HepG2 (cell line): ENCODE measurements at regions not wholly inside any gene's neighbourhood (a gene's known extent, or its start where the extent isn't known, plus 50 kb on each side); places are given as distances from the start of the nearest gene placed in this dataset.

Experiments
- ATAC-seq: fragments of 200-7000 bp; cut with Tn5 transposase; 3 replicates; pipeline ENCODE4 v1.9.1; 2020; ENCODE audit warnings: mild to moderate bottlenecking, moderate library complexity
- BruUV-seq: library from RNA; stranded (reverse); fragments of 400-500 nt; replicated peaks from 2 replicates; lab custom pipeline; 2021; lab: Mats Ljungman, UMichigan
- CTCF ChIA-PET: fragments of 300-600 bp; formaldehyde crosslinking; extraction: SDS; loops from one replicate; lab custom pipeline; 2021; ENCODE audit warnings: low total read pairs, inconsistent platforms, low intra/inter-chr PET ratio; lab: Yijun Ruan, JAX
- POLR2A ChIA-PET: fragments of 350-600 bp; sonication (Branson Sonifier 250); formaldehyde crosslinking; loops from one replicate; lab custom pipeline; 2020; ENCODE audit warnings: antibody characterized with exemption, inconsistent platforms; lab: Yijun Ruan, JAX
- DNase-seq: peaks from one replicate; pipeline ENCODE4 v3.0.0-alpha.2; 2015; ENCODE audit warnings: low spot score
- FAIRE-seq: peaks from 3 replicates; lab custom pipeline; 2011; peaks lifted over from hg19 to GRCh38; lab: Jason Lieb, UNC
- H2AFZ ChIP-seq: one replicate; pipeline ENCODE4 v1.6.1; 2011; ENCODE audit warnings: low read length, inconsistent platforms
- H3K27ac ChIP-seq: fragments of 300-600 bp; 3 replicates; pipeline ENCODE4 v1.8.0; 2011; ENCODE audit warnings: mixed run types, mild to moderate bottlenecking, mixed read lengths, low read length, inconsistent platforms; ENCODE audit not compliant: insufficient read depth; ENCODE audit errors: extremely low read length
- H3K27me3 ChIP-seq, 2 experiments: fragments of 200-600 bp in 1 of 2; 2 replicates in 1 of 2; 3 replicates in 1 of 2; pipeline versions ENCODE4 v1.6.0 to v1.8.0; 2011; ENCODE audit warnings: low read length in 2 of 2, mild to moderate bottlenecking in 2 of 2, moderate library complexity in 2 of 2, inconsistent platforms in 1 of 2; ENCODE audit not compliant: insufficient read depth in 2 of 2, control insufficient read depth in 1 of 2
- H3K36me3 ChIP-seq, 2 experiments: fragments of 200-600 bp in 1 of 2; replicated peaks in 1 of 2; 2 replicates in 1 of 2; 3 replicates in 1 of 2; pipeline versions ENCODE4 v1.5.1 to v1.8.0; 2011; ENCODE audit warnings: low read length in 2 of 2, inconsistent platforms in 1 of 2; ENCODE audit not compliant: insufficient read depth in 2 of 2, control insufficient read depth in 1 of 2
- H3K4me1 ChIP-seq: 2 replicates; pipeline ENCODE4 v1.5.1; 2012; ENCODE audit warnings: low read length, inconsistent platforms; ENCODE audit not compliant: insufficient read depth
- H3K4me2 ChIP-seq: 2 replicates; pipeline ENCODE4 v1.6.0; 2011; ENCODE audit warnings: low read depth, low read length, inconsistent platforms
- H3K4me3 ChIP-seq, 3 experiments: fragments of 200-600 bp in 1 of 3; sonication (generic), shearing (Covaris generic) in 1 of 3; replicated peaks in 1 of 3; 2 replicates each; pipeline ENCODE4 v1.5.1; 2011 to 2016; ENCODE audit warnings: low read length in 3 of 3, inconsistent platforms in 2 of 3, low read depth in 2 of 3, mild to moderate bottlenecking in 2 of 3, control low read depth in 1 of 3, mixed read lengths in 1 of 3; ENCODE audit not compliant: insufficient read depth in 1 of 3
- H3K79me2 ChIP-seq: one replicate; pipeline ENCODE4 v1.6.1; 2011; ENCODE audit warnings: low read length, inconsistent platforms; ENCODE audit not compliant: insufficient read depth
- H3K9ac ChIP-seq: 2 replicates; pipeline ENCODE4 v1.6.0; 2011; ENCODE audit warnings: mild to moderate bottlenecking, low read depth, low read length, inconsistent platforms; ENCODE audit not compliant: insufficient read depth
- H3K9me3 ChIP-seq: 2 replicates; pipeline ENCODE4 v1.5.1; 2012; ENCODE audit warnings: mild to moderate bottlenecking, low read length
- H4K20me1 ChIP-seq: 2 replicates; pipeline ENCODE4 v1.6.0; 2011; ENCODE audit warnings: inconsistent platforms, mild to moderate bottlenecking, low read length, moderate library complexity; ENCODE audit not compliant: insufficient read depth
- HOXD1 ChIP-seq: sonication (generic); formaldehyde crosslinking; IDR thresholded peaks from 2 replicates; pipeline ENCODE4 v1.5.0; 2020; ENCODE audit warnings: missing genetic modification reagents
- MAZ ChIP-seq, 2 experiments: sonication (generic) in 1 of 2; formaldehyde crosslinking in 1 of 2; IDR thresholded peaks; 2 replicates each; pipeline versions ENCODE4 v1.5.0 to v1.6.1; 2012 to 2020; ENCODE audit warnings: low read depth in 2 of 2, mild to moderate bottlenecking in 2 of 2, borderline replicate concordance in 1 of 2, improper control_type of control experiment in 1 of 2, low read length in 1 of 2, missing genetic modification reagents in 1 of 2, moderate library complexity in 1 of 2
- MED8 ChIP-seq: sonication (generic); formaldehyde crosslinking; IDR thresholded peaks from 2 replicates; pipeline ENCODE4 v1.8.1; 2023; ENCODE audit warnings: mild to moderate bottlenecking, missing genetic modification reagents; ENCODE audit not compliant: insufficient replicate concordance
- MLLT10 ChIP-seq: sonication (generic); formaldehyde crosslinking; IDR thresholded peaks from 2 replicates; pipeline ENCODE4 v1.4.0; 2020; ENCODE audit warnings: missing genetic modification reagents
- NR2C2 ChIP-seq: sonication (generic); formaldehyde crosslinking; IDR thresholded peaks from 2 replicates; pipeline ENCODE4 v1.4.0; 2020; ENCODE audit warnings: missing genetic modification reagents, mild to moderate bottlenecking, moderate library complexity, borderline replicate concordance
- TBX2 ChIP-seq: sonication (generic); formaldehyde crosslinking; IDR thresholded peaks from 2 replicates; pipeline ENCODE4 v1.5.0; 2020; ENCODE audit warnings: missing genetic modification reagents, mild to moderate bottlenecking, borderline replicate concordance
- ZNF383 ChIP-seq: sonication (generic); formaldehyde crosslinking; IDR thresholded peaks from 2 replicates; pipeline ENCODE4 v1.4.0; 2020; ENCODE audit warnings: missing genetic modification reagents, mild to moderate bottlenecking, borderline replicate concordance
- WGBS: methylation state at CpG from one replicate; pipeline ENCODE4 v1.1.6; 2017; ENCODE audit warnings: low lambda C conversion rate; 5-methylcytosine and 5-hydroxymethylcytosine counted together
- in situ Hi-C: cut with HindIII; loops from 2 replicates; pipeline ENCODE4 v1.10.0; 2017; ENCODE audit warnings: low pct_unique_long_range_greater_than_20kb; ENCODE audit not compliant: extremely low pct_ligation_motif_present
- intact Hi-C: fragments of 100-400 bp; cut with micrococcal nuclease; formaldehyde crosslinking; loops from one replicate; pipeline ENCODE4 v1.10.0; 2022; ENCODE audit not compliant: unreplicated experiment
- TF ChIP-seq, protein P1 (sequence below): sonication (generic); formaldehyde crosslinking; IDR thresholded peaks from 2 replicates; pipeline ENCODE4 v1.8.1; 2023; ENCODE audit warnings: mild to moderate bottlenecking, missing genetic modification reagents

DNA sequence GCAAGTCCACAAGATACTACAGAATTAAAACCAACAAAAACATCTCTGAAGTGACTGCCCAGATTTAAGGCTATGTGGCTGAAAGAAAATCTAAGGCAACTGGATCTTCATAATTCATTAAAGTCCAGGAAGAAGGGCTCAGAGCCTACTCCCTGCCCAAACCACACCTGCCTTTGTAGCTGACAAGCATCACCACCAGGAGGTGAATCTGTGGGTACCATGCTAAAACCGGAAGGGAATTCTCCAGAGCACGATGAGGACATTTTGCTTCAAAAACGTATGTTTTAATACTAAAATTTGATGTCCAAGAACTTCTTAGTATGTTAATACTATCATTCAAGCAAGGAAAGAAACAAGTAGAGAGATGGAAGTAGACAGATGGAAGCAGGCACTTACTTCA is 495.9 kb upstream of the NECTIN3 start:
- intact Hi-C loops, result no loop called here
- no peaks in the 10 kb centered on the region for H3K27me3 ChIP-seq
- H2AFZ ChIP-seq, result no peak overlapping the region
- in situ Hi-C loops, result no loop called here
- no peak overlapping the region for H3K27ac ChIP-seq
- ATAC-seq (no peak), DNase-seq (no peak), FAIRE-seq (no peak)
- no peak overlapping the region for H3K4me3 ChIP-seq
- TF ChIP-seq MAZ (IDR thresholded peaks at IDR 0.05; ENCODE audit: borderline replicate concordance, low read depth, low read length) (no peak), MAZ (CRISPR knock-in tag; IDR thresholded peaks at IDR 0.05; ENCODE audit: low read depth) (no peak), MLLT10 (CRISPR knock-in tag) (no peak), HOXD1 (CRISPR knock-in tag) (no peak), NR2C2 (CRISPR knock-in tag) (no peak), ZNF383 (no peak), MED8 (CRISPR knock-in tag) (no peak), TBX2 (no peak)
- TF ChIP-seq, protein P1, sequence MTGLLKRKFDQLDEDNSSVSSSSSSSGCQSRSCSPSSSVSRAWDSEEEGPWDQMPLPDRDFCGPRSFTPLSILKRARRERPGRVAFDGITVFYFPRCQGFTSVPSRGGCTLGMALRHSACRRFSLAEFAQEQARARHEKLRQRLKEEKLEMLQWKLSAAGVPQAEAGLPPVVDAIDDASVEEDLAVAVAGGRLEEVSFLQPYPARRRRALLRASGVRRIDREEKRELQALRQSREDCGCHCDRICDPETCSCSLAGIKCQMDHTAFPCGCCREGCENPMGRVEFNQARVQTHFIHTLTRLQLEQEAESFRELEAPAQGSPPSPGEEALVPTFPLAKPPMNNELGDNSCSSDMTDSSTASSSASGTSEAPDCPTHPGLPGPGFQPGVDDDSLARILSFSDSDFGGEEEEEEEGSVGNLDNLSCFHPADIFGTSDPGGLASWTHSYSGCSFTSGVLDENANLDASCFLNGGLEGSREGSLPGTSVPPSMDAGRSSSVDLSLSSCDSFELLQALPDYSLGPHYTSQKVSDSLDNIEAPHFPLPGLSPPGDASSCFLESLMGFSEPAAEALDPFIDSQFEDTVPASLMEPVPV (CRISPR knock-in tag), result no peak
- H3K36me3 ChIP-seq, result no peaks in the 10 kb centered on the region
- no peaks in the 10 kb centered on the region for H3K79me2 ChIP-seq
- 34% methylated on average over 3 of the region's 3 CpGs for WGBS
- no peak overlapping the region for H3K4me2 ChIP-seq
- no peaks in the 10 kb centered on the region for H3K4me1 ChIP-seq
- H3K9ac ChIP-seq, result no peak overlapping the region
- CTCF ChIA-PET, result no interaction called here
- POLR2A ChIA-PET, result no interaction called here
- no peaks in the 10 kb centered on the region for H4K20me1 ChIP-seq
- H3K9me3 ChIP-seq, result no peaks in the 10 kb centered on the region
- no TSS peak for BruUV-seq
